H1 (cell line): ENCODE measurements at regions not wholly inside any gene's neighbourhood (a gene's known extent, or its start where the extent isn't known, plus 50 kb on each side); places are given as distances from the start of the nearest gene placed in this dataset.

Experiments used
- CTCF ChIP-seq, 3 experiments: IDR thresholded peaks; 1 replicate in 2 of 3; 2 replicates in 1 of 3; pipeline versions ENCODE4 v1.5.1 to v1.6.1; 2011; ENCODE audit warnings: low read length in 3 of 3, mild to moderate bottlenecking in 3 of 3, inconsistent platforms in 2 of 3, low read depth in 1 of 3, moderate library complexity in 1 of 3; ENCODE audit not compliant: insufficient read depth in 1 of 3; ENCODE audit errors: control extremely low read depth in 1 of 3
- EZH2 ChIP-seq: fragments of 200-600 bp; sonication (generic); IDR thresholded peaks from 2 replicates; pipeline ENCODE4 v1.7.1; 2012; ENCODE audit warnings: low read depth, mild to moderate bottlenecking, moderate library complexity, low read length, inconsistent platforms; ENCODE audit not compliant: severe bottlenecking
- JUN ChIP-seq: IDR thresholded peaks from 2 replicates; pipeline ENCODE4 v1.6.1; 2011; ENCODE audit warnings: low read depth, mild to moderate bottlenecking, improper control_type of control experiment, low read length
- POLR2A ChIP-seq, 2 experiments: IDR thresholded peaks; 1 replicate in 1 of 2; 2 replicates in 1 of 2; pipeline ENCODE4 v1.6.1; 2011; ENCODE audit warnings: low read depth in 2 of 2, low read length in 2 of 2, mild to moderate bottlenecking in 2 of 2; ENCODE audit errors: control extremely low read depth in 1 of 2

GRCh38 chr5:87898574-87898973, 370.1 kb downstream of the TMEM161B start:
- no peak for TF ChIP-seq POLR2A (IDR thresholded peaks at IDR 0.05; ENCODE audit: control extremely low read depth in 1 of 2, low read depth in 2 of 2, low read length in 2 of 2)
- no peak for TF ChIP-seq JUN
- no peak for TF ChIP-seq CTCF (IDR thresholded peaks at IDR 0.05; ENCODE audit: control extremely low read depth in 1 of 3, insufficient read depth in 1 of 3, low read depth in 1 of 3, low read length in 3 of 3)
- no peak for TF ChIP-seq EZH2
